GM19395 (cell line): ENCODE measurements at regions not wholly inside any gene's neighbourhood (a gene's known extent, or its start where the extent isn't known, plus 50 kb on each side); places are given as distances from the start of the nearest gene placed in this dataset.

ENCODE experiments used
- ATAC-seq: cut with Tn5 transposase; IDR thresholded peaks from one replicate; pipeline ENCODE4 v1.9.1; 2021; ENCODE audit warnings: mild to moderate bottlenecking, moderate library complexity; ENCODE audit not compliant: unreplicated experiment

GRCh38 chr20:60962367-60963045 is 289.6 kb upstream of the CDH4 start:
- ATAC-seq, result no peak

GRCh38 chr20:60963146-60963545 is 288.9 kb upstream of the CDH4 start:
- ATAC-seq, result no peak

GRCh38 chr20:60964911-60965310 is 287.1 kb upstream of the CDH4 start:
- no peak for ATAC-seq

GRCh38 chr20:60966031-60966430 is 286.0 kb upstream of the CDH4 start:
- ATAC-seq, result no peak

- ATAC-seq, result no peak
Measured at GRCh38 chr20:60966766-60967165, 285.3 kb upstream of the CDH4 start.

GRCh38 chr20:60967431-60968316 is 284.4 kb upstream of the CDH4 start:
- ATAC-seq, result no peak

GRCh38 chr20:60968853-60969720 is 283.0 kb upstream of the CDH4 start:
- ATAC-seq, result no peak

GRCh38 chr20:60970601-60971000 is 281.5 kb upstream of the CDH4 start:
- ATAC-seq, result no peak

GRCh38 chr20:60974022-60974421 is 278.0 kb upstream of the CDH4 start:
- no peak for ATAC-seq

GRCh38 chr20:60974441-60974945 is 277.6 kb upstream of the CDH4 start:
- no peak for ATAC-seq

GRCh38 chr20:60976139-60976538 is 275.9 kb upstream of the CDH4 start:
- ATAC-seq, result no peak

- ATAC-seq, result no peak
Measured at GRCh38 chr20:60976913-60977312, 275.1 kb upstream of the CDH4 start.

GRCh38 chr20:60977901-60978300 is 274.2 kb upstream of the CDH4 start:
- ATAC-seq, result no peak

- ATAC-seq, result no peak
Measured at GRCh38 chr20:60984666-60985065, 267.4 kb upstream of the CDH4 start.

- ATAC-seq, result no peak
Measured at GRCh38 chr20:60986506-60987156, 265.4 kb upstream of the CDH4 start.

GRCh38 chr20:60990061-60990460 is 262.0 kb upstream of the CDH4 start:
- no peak for ATAC-seq

GRCh38 chr20:60990643-60991042 is 261.4 kb upstream of the CDH4 start:
- ATAC-seq, result no peak

GRCh38 chr20:60993433-60994044 is 258.5 kb upstream of the CDH4 start:
- no peak for ATAC-seq

- no peak for ATAC-seq
Measured at GRCh38 chr20:60999250-60999649, 252.8 kb upstream of the CDH4 start.

GRCh38 chr20:61002090-61002489 is 250.0 kb upstream of the CDH4 start:
- ATAC-seq, result no peak
